ENCODE measurements at regions not wholly inside any gene's neighbourhood (a gene's known extent, or its start where the extent isn't known, plus 50 kb on each side); places are given as distances from the start of the nearest gene placed in this dataset.
A peak's percentile ranks its signal among the peaks of the same experiment; 100 is the strongest.

- peak in 1 of 3 donors; percentile 24 for DNase-seq
- intact Hi-C loops (cut with DNase I), result no loop called here
- TF ChIP-seq, protein P1, sequence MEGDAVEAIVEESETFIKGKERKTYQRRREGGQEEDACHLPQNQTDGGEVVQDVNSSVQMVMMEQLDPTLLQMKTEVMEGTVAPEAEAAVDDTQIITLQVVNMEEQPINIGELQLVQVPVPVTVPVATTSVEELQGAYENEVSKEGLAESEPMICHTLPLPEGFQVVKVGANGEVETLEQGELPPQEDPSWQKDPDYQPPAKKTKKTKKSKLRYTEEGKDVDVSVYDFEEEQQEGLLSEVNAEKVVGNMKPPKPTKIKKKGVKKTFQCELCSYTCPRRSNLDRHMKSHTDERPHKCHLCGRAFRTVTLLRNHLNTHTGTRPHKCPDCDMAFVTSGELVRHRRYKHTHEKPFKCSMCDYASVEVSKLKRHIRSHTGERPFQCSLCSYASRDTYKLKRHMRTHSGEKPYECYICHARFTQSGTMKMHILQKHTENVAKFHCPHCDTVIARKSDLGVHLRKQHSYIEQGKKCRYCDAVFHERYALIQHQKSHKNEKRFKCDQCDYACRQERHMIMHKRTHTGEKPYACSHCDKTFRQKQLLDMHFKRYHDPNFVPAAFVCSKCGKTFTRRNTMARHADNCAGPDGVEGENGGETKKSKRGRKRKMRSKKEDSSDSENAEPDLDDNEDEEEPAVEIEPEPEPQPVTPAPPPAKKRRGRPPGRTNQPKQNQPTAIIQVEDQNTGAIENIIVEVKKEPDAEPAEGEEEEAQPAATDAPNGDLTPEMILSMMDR (IDR thresholded peaks at IDR 0.05), result no peak
- TF ChIP-seq POLR2A (IDR thresholded peaks at IDR 0.05), result no peak
- H3K36me3 ChIP-seq, result no peaks in the 10 kb centered on the region
- no peak overlapping the region for H3K4me3 ChIP-seq
- H3K27ac ChIP-seq, result no peak overlapping the region
- no peaks in the 10 kb centered on the region for H3K9me3 ChIP-seq
- peak in 2 of 4 donors; percentile 65 to 67 for ATAC-seq
- H3K4me1 ChIP-seq, result no peaks in the 10 kb centered on the region
- no CpG with 5 or more reads among the region's 1 CpG for WGBS (ENCODE audit: insufficient coverage, low coverage, low lambda C conversion rate, missing lambda C conversion rate)
- no peaks in the 10 kb centered on the region for H3K27me3 ChIP-seq
Observed at GRCh38 chr12:62205346-62205745, 54.9 kb upstream of the USP15 start.

GRCh38 chr12:62207248-62207647 is 53.0 kb upstream of the USP15 start:
- H3K27me3 ChIP-seq, result no peaks in the 10 kb centered on the region
- no peak for ATAC-seq
- H3K27ac ChIP-seq, result no peak overlapping the region
- H3K36me3 ChIP-seq, result no peaks in the 10 kb centered on the region
- no peaks in the 10 kb centered on the region for H3K9me3 ChIP-seq
- H3K4me3 ChIP-seq, result no peak overlapping the region
- intact Hi-C loops (cut with DNase I), result no loop called here
- WGBS (ENCODE audit: insufficient coverage, low coverage, low lambda C conversion rate, missing lambda C conversion rate), result 43% methylated on average over 1 of the region's 1 CpG
- no peak for DNase-seq
- no peaks in the 10 kb centered on the region for H3K4me1 ChIP-seq
- no peak for TF ChIP-seq POLR2A (IDR thresholded peaks at IDR 0.05)
- TF ChIP-seq, protein P1 (IDR thresholded peaks at IDR 0.05), result no peak

Small RNA genes in the stretch of these regions (small RNA-seq; reads per million reads assigned to genes)
- gene RF00019 (0 reads per million in 2 experiments), gene RF00413 (0 reads per million in 2 experiments)

Measured in right lobe of liver (tissue), 6 donors.